WTC11 (cell line): ENCODE measurements at regions not wholly inside any gene's neighbourhood (a gene's known extent, or its start where the extent isn't known, plus 50 kb on each side); places are given as distances from the start of the nearest gene placed in this dataset.

Source experiments
- RELA ChIP-seq: sonication (generic); formaldehyde crosslinking; IDR thresholded peaks from 2 replicates; pipeline ENCODE4 v1.8.1; 2022; ENCODE audit warnings: missing genetic modification reagents, mild to moderate bottlenecking, borderline replicate concordance
- ZNF232 ChIP-seq: sonication (generic); formaldehyde crosslinking; IDR thresholded peaks from 2 replicates; pipeline ENCODE4 v1.8.0; 2022; ENCODE audit warnings: mild to moderate bottlenecking, missing genetic modification reagents
- TF ChIP-seq, protein P1 (sequence below): fragments of 200-600 bp; IDR thresholded peaks from 2 replicates; pipeline ENCODE4 v1.8.0; 2022; ENCODE audit warnings: antibody characterized with exemption

DNA sequence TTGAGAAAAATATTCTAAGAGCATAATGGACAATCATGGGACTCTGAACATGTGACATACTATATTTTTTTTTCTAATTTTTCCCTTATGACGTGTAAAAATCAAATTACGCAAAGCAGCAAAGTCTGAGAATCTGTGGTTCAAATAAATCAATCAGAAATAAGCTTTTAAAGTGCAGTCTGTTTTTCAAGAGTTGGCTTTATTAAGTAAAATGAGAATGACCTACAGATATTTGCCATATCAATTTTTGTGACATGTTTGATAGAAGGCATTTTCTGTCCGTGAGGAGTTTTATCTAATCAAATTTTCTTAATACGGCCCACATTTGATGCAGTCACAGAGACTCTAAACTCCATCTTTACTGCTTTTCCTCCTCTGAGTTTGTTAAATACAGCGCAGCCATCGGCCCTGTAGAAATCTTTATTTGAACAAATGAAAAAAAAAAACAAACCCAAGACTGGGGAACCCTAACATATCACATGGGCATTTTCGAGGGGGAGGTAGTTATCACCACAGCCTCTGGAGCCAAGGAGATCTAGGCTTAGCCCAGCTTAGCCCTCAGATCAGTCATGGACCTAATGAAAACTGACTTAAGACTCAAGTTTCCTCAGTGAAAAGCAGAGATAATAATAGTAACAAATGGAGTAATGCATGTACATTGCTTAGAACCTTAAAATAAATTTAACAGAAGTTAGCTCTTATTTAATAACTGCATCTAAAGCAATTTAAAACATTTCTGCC, 263.6 kb upstream of the C9orf72 start:
- TF ChIP-seq, protein P1, sequence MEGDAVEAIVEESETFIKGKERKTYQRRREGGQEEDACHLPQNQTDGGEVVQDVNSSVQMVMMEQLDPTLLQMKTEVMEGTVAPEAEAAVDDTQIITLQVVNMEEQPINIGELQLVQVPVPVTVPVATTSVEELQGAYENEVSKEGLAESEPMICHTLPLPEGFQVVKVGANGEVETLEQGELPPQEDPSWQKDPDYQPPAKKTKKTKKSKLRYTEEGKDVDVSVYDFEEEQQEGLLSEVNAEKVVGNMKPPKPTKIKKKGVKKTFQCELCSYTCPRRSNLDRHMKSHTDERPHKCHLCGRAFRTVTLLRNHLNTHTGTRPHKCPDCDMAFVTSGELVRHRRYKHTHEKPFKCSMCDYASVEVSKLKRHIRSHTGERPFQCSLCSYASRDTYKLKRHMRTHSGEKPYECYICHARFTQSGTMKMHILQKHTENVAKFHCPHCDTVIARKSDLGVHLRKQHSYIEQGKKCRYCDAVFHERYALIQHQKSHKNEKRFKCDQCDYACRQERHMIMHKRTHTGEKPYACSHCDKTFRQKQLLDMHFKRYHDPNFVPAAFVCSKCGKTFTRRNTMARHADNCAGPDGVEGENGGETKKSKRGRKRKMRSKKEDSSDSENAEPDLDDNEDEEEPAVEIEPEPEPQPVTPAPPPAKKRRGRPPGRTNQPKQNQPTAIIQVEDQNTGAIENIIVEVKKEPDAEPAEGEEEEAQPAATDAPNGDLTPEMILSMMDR: no peak
- TF ChIP-seq ZNF232 (CRISPR knock-in tag) (no peak), RELA (CRISPR knock-in tag) (no peak)
